Prostate gland (tissue), 2 donors: ENCODE measurements at regions not wholly inside any gene's neighbourhood (a gene's known extent, or its start where the extent isn't known, plus 50 kb on each side); places are given as distances from the start of the nearest gene placed in this dataset.

Source experiments
- CTCF ChIP-seq, 4 experiments: fragments of 200-600 bp in 2 of 4; fragments of 450-650 bp in 2 of 4; sonication (generic) in 2 of 4; IDR thresholded peaks; 1 replicate in 3 of 4; 2 replicates in 1 of 4; pipeline ENCODE4 v1.5.1; 2016 to 2019; ENCODE audit warnings: antibody characterized with exemption in 4 of 4, mild to moderate bottlenecking in 2 of 4, moderate library complexity in 2 of 4
- POLR2A ChIP-seq: fragments of 450-650 bp; IDR thresholded peaks from one replicate; pipeline ENCODE4 v1.6.1; 2016; ENCODE audit warnings: antibody characterized with exemption, mild to moderate bottlenecking
- POLR2AphosphoS5 ChIP-seq: sonication (generic); formaldehyde crosslinking; IDR thresholded peaks from one replicate; pipeline ENCODE4 v1.6.1; 2017; ENCODE audit warnings: antibody characterized with exemption

DNA sequence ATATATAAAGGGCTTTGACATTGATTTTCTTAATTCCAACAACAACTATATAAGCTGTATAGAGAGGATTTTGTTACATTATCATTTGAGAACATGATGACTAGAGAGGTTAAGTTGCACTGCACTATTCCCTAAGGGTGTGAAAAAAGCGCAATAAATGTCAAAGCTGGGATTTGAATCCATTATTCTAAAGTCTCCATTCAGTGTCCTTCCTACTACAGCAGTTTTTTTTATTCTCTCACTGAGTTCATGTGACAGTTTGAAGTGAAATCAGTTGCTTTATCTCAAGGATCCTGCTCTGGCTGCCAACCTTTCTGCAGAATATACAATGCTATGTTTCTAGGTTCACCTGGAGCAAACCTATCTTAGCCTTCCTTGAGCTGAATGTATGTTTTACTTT is 177.5 kb downstream of the ANKRD50 start:
- no peak for TF ChIP-seq POLR2A
- TF ChIP-seq CTCF (IDR thresholded peaks at IDR 0.05), result no peak
- no peak for TF ChIP-seq POLR2AphosphoS5
